Spleen (tissue), 11 donors: ENCODE measurements at regions not wholly inside any gene's neighbourhood (a gene's known extent, or its start where the extent isn't known, plus 50 kb on each side); places are given as distances from the start of the nearest gene placed in this dataset.

ENCODE experiments used
- DNase-seq: peaks from one replicate; pipeline ENCODE4 v3.0.0-alpha.2; 2020
- H3K27ac ChIP-seq, 8 donors: fragments of 200-600 bp; sonication (generic) in 7 of 8; 1 replicate in 4 of 8; 2 replicates in 4 of 8; pipeline versions ENCODE4 v1.5.0 to v1.8.0; 2016 to 2021; ENCODE audit warnings: inconsistent platforms in 4 of 8, mild to moderate bottlenecking in 4 of 8, moderate library complexity in 1 of 8
- H3K27me3 ChIP-seq, 7 donors: fragments of 200-600 bp; sonication (generic) in 6 of 7; replicated peaks in 1 of 7; 1 replicate in 4 of 7; 2 replicates in 3 of 7; pipeline versions ENCODE4 v1.5.0 to v1.8.0; 2016 to 2021; ENCODE audit warnings: inconsistent platforms in 3 of 7, mild to moderate bottlenecking in 1 of 7
- H3K36me3 ChIP-seq, 6 donors: fragments of 200-600 bp; sonication (generic) in 5 of 6; 1 replicate in 4 of 6; 2 replicates in 2 of 6; pipeline versions ENCODE4 v1.5.0 to v1.8.0; 2016 to 2021; ENCODE audit warnings: inconsistent platforms in 2 of 6
- H3K4me1 ChIP-seq, 6 donors: fragments of 200-600 bp; sonication (generic) in 5 of 6; 1 replicate in 3 of 6; 2 replicates in 3 of 6; pipeline versions ENCODE4 v1.5.0 to v1.8.0; 2016 to 2021; ENCODE audit warnings: inconsistent platforms in 3 of 6
- H3K4me3 ChIP-seq, 8 donors: fragments of 200-600 bp; sonication (generic) in 7 of 8; 1 replicate in 4 of 8; 2 replicates in 4 of 8; pipeline versions ENCODE4 v1.5.0 to v1.8.0; 2016 to 2021; ENCODE audit warnings: inconsistent platforms in 4 of 8, mild to moderate bottlenecking in 4 of 8, moderate library complexity in 2 of 8
- H3K9me3 ChIP-seq, 8 donors: fragments of 200-600 bp; sonication (generic) in 7 of 8; 1 replicate in 4 of 8; 2 replicates in 4 of 8; pipeline versions ENCODE4 v1.5.0 to v1.8.0; 2016 to 2021; ENCODE audit warnings: inconsistent platforms in 4 of 8
- CTCF ChIP-seq, 11 experiments: fragments of 200-600 bp in 7 of 11; fragments of 450-650 bp in 4 of 11; sonication (generic) in 4 of 11; IDR thresholded peaks in 8 of 11; conservative IDR thresholded peaks in 3 of 11; 1 replicate in 7 of 11; 2 replicates in 4 of 11; pipeline versions ENCODE4 v1.4.0 to v1.8.0; 2016 to 2021; ENCODE audit warnings: antibody characterized with exemption in 11 of 11, inconsistent platforms in 4 of 11, mild to moderate bottlenecking in 1 of 11
- POLR2A ChIP-seq, 3 donors: fragments of 450-650 bp; IDR thresholded peaks; one replicate each; pipeline ENCODE4 v1.5.1; 2017; ENCODE audit warnings: antibody characterized with exemption in 3 of 3, mild to moderate bottlenecking in 1 of 3
- POLR2AphosphoS5 ChIP-seq, 3 donors: sonication (generic); formaldehyde crosslinking; IDR thresholded peaks; one replicate each; pipeline ENCODE4 v1.5.1; 2017; ENCODE audit warnings: antibody characterized with exemption in 3 of 3
- WGBS, 5 donors: extraction: QIAGEN DNeasy Blood & Tissue Kit in 3 of 5; methylation state at CpG; one replicate each; pipeline versions ENCODE4 v1.1.5 to v1.1.7; 2013 to 2018; 5-methylcytosine and 5-hydroxymethylcytosine counted together
- intact Hi-C: fragments of 100-400 bp; cut with DNase I; formaldehyde crosslinking; loops from one replicate; pipeline ENCODE4 v1.15.0; 2023; ENCODE audit warnings: low total_unique reads
- donor health status: healthy with polysubstance abuse.
- donor health status: DM: no; HTN: no; CAD: no; lungs with moderate emphysema.
- donor health status: DM: no; HTN: no; CAD: no.
- donor health status: Bipolar disorder and iron deficiency.
- donor health status: healthy.
- donor health status: DM: no; HTN: no; CAD: no.
- donor health status: DM: yes; HTN: yes; CAD: no.

GRCh38 chrX:7316887-7317286 is 168.9 kb upstream of the PUDP start:
- TF ChIP-seq POLR2AphosphoS5 (IDR thresholded peaks at IDR 0.05) (no peak), POLR2A (IDR thresholded peaks at IDR 0.05) (no peak), CTCF (IDR thresholded peaks at IDR 0.05 in 8 of 11, conservative IDR thresholded peaks at IDR 0.05 in 3 of 11) (no peak)
- intact Hi-C loops: no loop called here
- Histone ChIP-seq H3K36me3 (no peaks in the 10 kb centered on the region), H3K27ac (peak overlapping the region in 1 of 8 donors; percentile 2), H3K4me1 (no peaks in the 10 kb centered on the region), H3K9me3 (peaks cover 0 to 4% (median 0%) of the 10 kb centered on the region in 8 donors), H3K4me3 (no peak overlapping the region), H3K27me3 (no peaks in the 10 kb centered on the region)
- WGBS, 5 donors: 79 to 90% (median 82%) methylated on average over 2 of the region's 2 CpGs
- no peak for DNase-seq

DNA sequence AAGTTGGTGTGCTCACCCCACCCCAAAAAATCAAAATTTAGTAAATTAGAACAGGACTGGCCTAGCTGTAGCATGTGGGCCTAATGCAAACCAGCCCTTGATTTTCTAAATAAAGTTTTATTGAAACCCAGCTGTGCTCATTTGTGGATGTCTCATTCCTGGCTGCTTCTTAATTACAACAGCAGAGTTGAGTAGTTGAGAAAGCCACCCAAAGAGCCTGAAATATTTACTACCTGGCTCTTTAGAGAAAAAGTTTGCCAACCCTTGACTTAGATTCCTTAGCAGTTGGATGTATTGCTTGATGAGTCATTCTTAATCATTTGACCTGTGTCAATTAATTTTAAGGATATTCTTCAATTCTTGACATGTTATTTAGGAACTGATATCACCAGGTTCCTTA is 168.3 kb upstream of the PUDP start:
- peaks cover 0 to 4% (median 0%) of the 10 kb centered on the region in 8 donors for H3K9me3 ChIP-seq
- no peaks in the 10 kb centered on the region for H3K27me3 ChIP-seq
- no peaks in the 10 kb centered on the region for H3K4me1 ChIP-seq
- TF ChIP-seq POLR2AphosphoS5 (IDR thresholded peaks at IDR 0.05): no peak
- TF ChIP-seq CTCF (IDR thresholded peaks at IDR 0.05 in 8 of 11, conservative IDR thresholded peaks at IDR 0.05 in 3 of 11): no peak
- no peak for TF ChIP-seq POLR2A (IDR thresholded peaks at IDR 0.05)
- no peak overlapping the region for H3K27ac ChIP-seq
- no peaks in the 10 kb centered on the region for H3K36me3 ChIP-seq
- DNase-seq: no peak
- no peak overlapping the region for H3K4me3 ChIP-seq
- intact Hi-C loops: no loop called here

GRCh38 chrX:7314425-7314824 is 166.5 kb upstream of the PUDP start:
- DNase-seq: no peak
- Histone ChIP-seq H3K9me3 (no peaks in the 10 kb centered on the region), H3K27ac (no peak overlapping the region), H3K4me1 (no peaks in the 10 kb centered on the region), H3K36me3 (peaks cover 0 to 5% (median 0%) of the 10 kb centered on the region in 6 donors), H3K4me3 (no peak overlapping the region), H3K27me3 (no peaks in the 10 kb centered on the region)
- intact Hi-C loops: no loop called here
- whole genome bisulfite sequencing, 5 donors: 90 to 98% (median 94%) methylated on average over 4 of the region's 4 CpGs
- TF ChIP-seq CTCF (IDR thresholded peaks at IDR 0.05 in 8 of 11, conservative IDR thresholded peaks at IDR 0.05 in 3 of 11) (no peak), POLR2AphosphoS5 (IDR thresholded peaks at IDR 0.05) (no peak), POLR2A (IDR thresholded peaks at IDR 0.05) (no peak)

DNA sequence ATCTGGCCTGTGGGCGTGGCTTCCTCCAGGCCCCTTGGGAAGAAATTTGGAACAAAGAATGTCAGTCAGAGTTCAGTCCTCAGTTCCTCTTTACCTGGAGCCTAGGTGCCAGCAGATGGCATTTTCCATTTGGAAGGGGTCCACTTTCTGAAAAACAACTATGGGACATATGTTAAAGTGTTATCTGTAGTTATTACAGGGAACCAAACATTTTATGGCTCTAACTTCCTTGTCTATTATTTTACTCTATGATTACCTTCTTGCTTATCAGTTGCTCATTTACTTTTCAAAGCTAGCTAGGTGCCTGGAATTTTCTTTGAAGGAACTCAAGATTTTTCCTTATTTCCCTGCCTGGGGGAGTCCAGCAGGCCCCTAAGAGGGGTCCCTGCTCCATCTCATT is 159.8 kb upstream of the PUDP start:
- Histone ChIP-seq H3K27me3 (no peaks in the 10 kb centered on the region), H3K4me1 (no peaks in the 10 kb centered on the region), H3K4me3 (no peak overlapping the region), H3K9me3 (no peaks in the 10 kb centered on the region), H3K36me3 (peaks cover 0 to 29% (median 15%) of the 10 kb centered on the region in 6 donors), H3K27ac (no peak overlapping the region)
- 76 to 95% (median 90%) methylated on average over 1 of the region's 1 CpG for WGBS, 5 donors
- no peak for TF ChIP-seq POLR2A (IDR thresholded peaks at IDR 0.05)
- TF ChIP-seq POLR2AphosphoS5 (IDR thresholded peaks at IDR 0.05): no peak
- TF ChIP-seq CTCF (IDR thresholded peaks at IDR 0.05 in 8 of 11, conservative IDR thresholded peaks at IDR 0.05 in 3 of 11): no peak
- no peak for DNase-seq
- intact Hi-C loops: no loop called here
